Glomerular endothelial cell (primary cell): ENCODE measurements at regions not wholly inside any gene's neighbourhood (a gene's known extent, or its start where the extent isn't known, plus 50 kb on each side); places are given as distances from the start of the nearest gene placed in this dataset.
"Not testable (repeated sequence)": the region's sequence is repeated elsewhere in the genome, so short reads cannot be mapped to it uniquely, and the experiment has no call there.

Experiments
- DNase-seq: peaks from one replicate; pipeline ENCODE4 v3.0.0-alpha.2; 2011; ENCODE audit warnings: low read depth, low spot score; ENCODE audit errors: extremely low read depth

GRCh38 chrX:16067886-16068515 lies 55.4 kb upstream of the GRPR start:
- no peak for DNase-seq

DNA sequence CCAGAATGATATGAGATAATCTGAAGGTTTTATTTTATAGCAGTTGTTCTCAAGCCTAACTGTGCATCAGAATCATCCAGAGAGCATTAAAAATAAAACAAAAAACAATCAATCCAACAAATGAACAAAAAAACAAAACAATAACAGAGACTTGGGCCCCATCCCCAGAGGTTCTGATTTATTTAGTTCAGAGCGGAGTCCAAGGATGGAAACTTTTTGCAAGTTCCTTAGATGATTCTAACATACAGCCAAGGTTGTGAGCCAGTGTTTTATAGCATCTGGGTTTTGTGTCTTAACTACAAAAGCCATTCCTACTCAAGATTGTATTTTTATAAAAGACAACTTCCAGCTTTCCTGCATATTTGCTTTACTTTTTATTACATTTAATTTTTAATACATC lies 59.4 kb upstream of the GRPR start:
- no peak for DNase-seq

- no peak for DNase-seq
These were observed 60.2 kb upstream of the GRPR start for GRCh38 chrX:16063141-16063540.

DNA sequence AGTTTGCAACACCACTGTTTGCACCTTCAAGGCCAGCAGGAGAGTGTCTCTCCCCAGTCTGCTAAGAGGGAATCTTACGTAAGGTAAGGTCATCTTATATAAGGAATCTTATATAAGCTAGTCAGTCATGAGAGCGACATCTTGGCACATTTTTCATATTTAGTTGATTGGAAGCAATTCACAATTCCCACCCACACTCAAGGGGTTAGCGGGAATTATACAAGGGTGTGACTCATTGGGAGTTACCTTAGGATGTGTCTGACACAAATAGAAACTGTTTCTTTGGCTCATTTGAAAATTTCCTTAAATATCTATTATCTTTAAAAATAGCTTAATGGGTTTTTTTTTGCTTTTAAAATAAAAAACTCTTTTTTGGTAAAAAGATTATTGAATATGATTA lies 62.1 kb upstream of the GRPR start:
- no peak for DNase-seq

- DNase-seq: no peak
These were observed 63.1 kb upstream of the GRPR start for GRCh38 chrX:16060252-16060651.

DNA sequence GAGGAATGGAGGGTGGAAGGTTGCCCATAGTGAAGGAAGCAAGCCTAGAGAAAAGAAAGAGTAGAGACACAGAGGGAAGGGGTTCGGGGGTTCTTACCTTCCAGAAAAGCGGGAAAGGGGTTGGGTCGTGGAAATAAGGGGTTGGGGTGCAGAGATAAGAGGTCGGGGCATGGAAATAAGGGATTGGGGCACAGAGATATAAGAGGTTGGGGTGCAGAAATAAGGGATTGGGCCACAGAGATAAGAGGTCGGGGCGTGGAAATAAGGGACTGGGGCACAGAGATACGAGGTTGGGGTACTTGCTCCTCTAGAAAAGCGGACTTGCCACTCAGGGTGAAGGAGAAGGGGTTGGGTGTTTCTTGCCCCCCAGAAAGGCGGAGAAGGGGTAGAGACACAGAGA lies 74.2 kb upstream of the GRPR start:
- not testable (repeated sequence) for DNase-seq

DNA sequence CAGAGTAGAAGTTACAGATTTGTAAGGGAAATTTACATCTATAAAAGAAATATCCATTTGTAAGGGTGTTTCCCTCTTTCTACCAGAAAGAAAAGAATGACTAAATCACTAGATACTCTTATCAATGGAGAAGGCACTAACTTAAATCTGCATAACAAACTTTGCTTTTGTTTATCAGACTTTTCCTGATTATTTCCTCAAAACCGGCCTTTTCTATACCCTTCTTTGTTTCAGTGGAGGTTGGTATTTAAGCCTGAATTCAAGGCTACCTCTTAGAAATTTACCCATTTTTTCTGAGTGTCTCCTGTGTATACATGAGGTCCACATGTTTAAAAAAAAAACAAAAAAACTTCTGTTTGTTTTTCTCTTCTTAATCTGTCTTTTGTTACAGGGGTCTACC lies 80.4 kb upstream of the GRPR start:
- DNase-seq: no peak

GRCh38 chrX:16039834-16040233 lies 83.5 kb upstream of the GRPR start:
- DNase-seq: no peak

- DNase-seq: no peak
These were observed 84.0 kb upstream of the GRPR start for GRCh38 chrX:16039363-16039762.

GRCh38 chrX:16033331-16033730 lies 90.0 kb upstream of the GRPR start:
- DNase-seq: no peak

GRCh38 chrX:16028576-16028975 lies 94.8 kb upstream of the GRPR start:
- DNase-seq: no peak

DNA sequence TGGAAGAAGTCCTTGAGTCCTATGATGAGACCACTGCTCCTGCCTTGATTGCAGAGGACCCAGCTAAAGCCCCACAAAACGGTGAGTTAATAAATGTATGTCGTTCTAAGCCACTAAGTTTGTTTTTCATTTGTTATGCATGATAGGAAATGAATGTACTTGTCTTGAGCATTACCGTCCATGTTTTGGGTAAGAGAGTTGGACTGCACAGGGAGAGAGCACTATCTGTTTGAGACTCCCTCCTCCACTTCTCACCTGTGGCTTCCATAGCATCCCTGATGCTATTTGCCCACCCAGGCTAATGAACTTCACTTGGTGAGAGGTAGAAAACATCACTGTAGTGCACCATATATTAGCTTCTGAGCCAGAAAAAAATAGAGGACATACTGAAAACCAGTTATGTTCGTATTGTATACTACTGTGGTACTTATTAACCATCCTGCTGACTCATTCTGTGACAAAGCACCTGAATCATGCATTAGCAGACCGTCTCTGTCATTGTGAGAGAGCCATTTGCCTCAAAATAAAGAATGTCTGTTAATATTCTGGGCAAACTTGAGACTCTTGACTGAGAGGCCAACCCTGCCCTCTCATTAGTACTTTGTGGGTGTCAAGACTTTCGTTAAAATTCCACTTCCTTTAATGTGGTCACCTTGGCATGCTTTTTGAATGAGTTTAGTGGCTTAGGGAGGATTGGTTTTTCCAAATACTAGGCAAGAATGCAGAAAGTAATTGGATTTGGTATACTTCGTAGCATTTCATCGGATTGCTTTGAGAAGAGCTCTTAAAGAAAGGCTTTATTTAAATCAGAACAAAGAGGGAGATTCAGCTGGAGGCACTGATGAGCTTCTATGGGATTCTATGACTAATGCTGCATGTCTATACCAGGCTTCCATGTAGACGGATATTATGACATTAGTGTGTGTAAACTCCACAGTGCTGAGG lies 99.3 kb upstream of the GRPR start:
- no peak for DNase-seq

- peak; percentile 7 for DNase-seq
These were observed 100.7 kb upstream of the GRPR start for GRCh38 chrX:16022580-16023200.

DNA sequence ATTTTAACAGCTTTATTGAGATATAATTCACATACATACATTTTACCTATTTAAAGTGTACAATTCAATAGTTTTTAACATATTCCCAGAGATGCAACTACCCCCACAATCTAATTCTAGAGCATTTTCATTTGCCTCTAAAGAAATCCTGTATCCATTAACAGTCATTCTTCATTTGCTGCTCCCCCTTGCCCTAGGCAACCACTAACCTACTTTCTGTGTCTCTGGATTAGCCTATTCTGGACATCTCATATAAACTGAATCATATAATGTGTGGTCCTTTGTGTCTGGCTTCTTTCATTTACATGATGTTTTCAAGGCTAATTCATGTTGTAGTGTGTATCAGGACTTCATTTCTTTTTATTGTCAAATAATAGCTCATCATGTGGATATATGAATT lies 105.1 kb upstream of the GRPR start:
- DNase-seq: no peak

GRCh38 chrX:16014171-16014570 lies 109.2 kb upstream of the GRPR start:
- DNase-seq: no peak

DNA sequence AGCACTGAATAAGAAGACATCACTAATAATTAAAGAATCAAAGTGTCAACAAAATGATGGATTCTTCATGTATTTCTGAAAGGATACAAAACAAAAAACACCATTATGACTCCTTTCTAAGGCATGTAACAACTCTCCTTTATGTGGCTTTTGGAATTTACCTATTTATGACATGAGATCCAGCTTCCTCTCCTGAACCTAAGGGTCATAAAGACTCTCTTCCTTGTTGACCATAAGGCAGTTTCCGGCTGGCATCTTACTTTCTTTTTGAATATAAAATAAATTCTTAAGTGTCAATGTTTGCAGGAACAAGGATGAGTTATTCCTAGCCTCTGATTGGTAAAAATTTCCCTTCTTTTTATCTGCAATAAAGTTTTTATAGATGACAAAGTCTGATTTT lies 111.1 kb upstream of the GRPR start:
- DNase-seq: no peak

- no peak for DNase-seq
These were observed 117.4 kb upstream of the GRPR start for GRCh38 chrX:16005917-16006316.

- DNase-seq: peak; percentile 16
These were observed 121.2 kb upstream of the GRPR start for GRCh38 chrX:16002185-16002584.

GRCh38 chrX:15998350-15998749 lies 125.0 kb upstream of the GRPR start:
- DNase-seq: no peak

GRCh38 chrX:15989716-15990115 lies 133.6 kb upstream of the GRPR start:
- no peak for DNase-seq

DNA sequence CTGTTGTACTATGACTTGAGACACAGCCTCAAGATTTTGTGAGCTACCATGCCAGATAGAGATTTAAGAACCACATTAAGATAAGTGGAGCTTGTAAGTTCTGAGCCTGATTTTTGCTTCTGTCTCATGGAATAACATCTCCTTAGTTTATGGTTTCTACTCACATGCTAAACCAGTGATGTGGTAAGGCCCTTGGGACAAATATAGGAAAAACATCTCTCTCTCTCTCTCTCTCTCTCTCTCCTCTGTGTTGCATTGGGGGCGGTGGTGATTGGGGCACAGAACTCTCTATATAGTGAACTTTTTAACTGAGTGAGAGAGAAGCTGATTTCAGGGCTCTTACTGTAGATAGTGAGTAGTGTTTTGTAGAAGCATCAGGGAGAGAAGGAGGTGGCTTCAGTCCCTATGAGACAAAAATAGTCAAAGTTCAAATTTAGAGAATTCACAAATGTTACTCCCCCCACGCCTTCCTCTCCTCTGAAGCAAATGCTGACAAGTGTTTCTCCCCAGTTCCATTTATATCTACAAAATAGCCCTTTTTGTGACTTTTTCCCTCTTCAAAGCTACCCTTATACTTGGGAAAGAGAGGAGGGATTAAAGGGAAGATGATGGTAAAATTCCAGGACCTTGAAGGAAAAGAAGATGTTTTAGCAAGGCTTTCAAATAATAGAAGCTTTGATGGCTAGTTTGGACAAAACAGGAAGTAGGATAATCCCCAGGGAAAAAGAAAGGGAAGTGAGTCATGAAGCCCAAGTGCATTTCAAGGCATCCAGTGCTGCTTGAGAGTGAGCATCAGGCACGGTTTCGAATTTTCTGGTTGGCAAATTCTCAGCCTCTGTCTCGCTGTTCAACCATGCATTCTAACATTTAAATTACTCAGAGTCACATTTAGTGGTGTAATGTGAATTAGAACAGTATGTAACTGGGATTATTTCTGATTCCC lies 134.3 kb upstream of the AP1S2 start:
- DNase-seq: peak; percentile 48
